DND-41 (cell line): ENCODE measurements at regions not wholly inside any gene's neighbourhood (a gene's known extent, or its start where the extent isn't known, plus 50 kb on each side); places are given as distances from the start of the nearest gene placed in this dataset.

Source experiments
- ATAC-seq: fragments of 200-7000 bp; cut with Tn5 transposase; 3 replicates; pipeline ENCODE4 v1.9.1; 2021; ENCODE audit warnings: low read depth; ENCODE audit not compliant: insufficient read depth
- DNase-seq: peaks from one replicate; pipeline ENCODE4 v3.0.0-alpha.2; 2020
- H2AFZ ChIP-seq: 2 replicates; pipeline ENCODE4 v1.6.0; 2012; ENCODE audit warnings: low read depth, low read length
- H3K27ac ChIP-seq: 2 replicates; pipeline ENCODE4 v1.5.1; 2012; ENCODE audit warnings: low read length, inconsistent platforms
- H3K27me3 ChIP-seq: fragments of 200-600 bp; sonication (generic); 2 replicates; pipeline ENCODE4 v1.6.0; 2012; ENCODE audit warnings: low read length, mild to moderate bottlenecking, inconsistent platforms; ENCODE audit not compliant: insufficient read depth, poor library complexity
- H3K36me3 ChIP-seq: 2 replicates; pipeline ENCODE4 v1.5.1; 2012; ENCODE audit warnings: low read length, inconsistent platforms; ENCODE audit not compliant: insufficient read depth
- H3K4me1 ChIP-seq: 2 replicates; pipeline ENCODE4 v1.5.1; 2012; ENCODE audit warnings: mild to moderate bottlenecking, low read length; ENCODE audit not compliant: insufficient read depth
- H3K4me2 ChIP-seq: 2 replicates; pipeline ENCODE4 v1.6.0; 2012; ENCODE audit warnings: mild to moderate bottlenecking, moderate library complexity, low read length, inconsistent platforms; ENCODE audit not compliant: insufficient read depth
- H3K4me3 ChIP-seq, 2 experiments: fragments of 200-600 bp in 1 of 2; shearing (Covaris generic) in 1 of 2; 2 replicates each; pipeline ENCODE4 v1.5.1; 2012 to 2016; ENCODE audit warnings: inconsistent platforms in 2 of 2, low read length in 2 of 2, mild to moderate bottlenecking in 2 of 2, low read depth in 1 of 2, moderate library complexity in 1 of 2
- H3K79me2 ChIP-seq: 2 replicates; pipeline ENCODE4 v1.6.0; 2012; ENCODE audit warnings: low read length, inconsistent platforms; ENCODE audit not compliant: insufficient read depth
- H3K9ac ChIP-seq: 2 replicates; pipeline ENCODE4 v1.6.0; 2012; ENCODE audit warnings: low read depth, mild to moderate bottlenecking, inconsistent platforms, low read length, moderate library complexity
- H3K9me3 ChIP-seq: 2 replicates; pipeline ENCODE4 v1.5.1; 2012; ENCODE audit warnings: low read length, moderate library complexity, mild to moderate bottlenecking, inconsistent platforms; ENCODE audit not compliant: insufficient read depth, severe bottlenecking
- H4K20me1 ChIP-seq: 2 replicates; pipeline ENCODE4 v1.6.0; 2012; ENCODE audit warnings: low read length; ENCODE audit not compliant: insufficient read depth
- EZH2 ChIP-seq: IDR thresholded peaks from 3 replicates; pipeline ENCODE4 v1.6.1; 2012; ENCODE audit warnings: borderline replicate concordance, low read depth, mild to moderate bottlenecking, moderate library complexity, low read length, inconsistent platforms; ENCODE audit not compliant: severe bottlenecking
- TF ChIP-seq, protein P1 (sequence below): IDR thresholded peaks from 2 replicates; pipeline ENCODE4 v1.5.1; 2012; ENCODE audit warnings: borderline replicate concordance, low read length, moderate library complexity, mild to moderate bottlenecking; ENCODE audit not compliant: poor library complexity, severe bottlenecking; ENCODE audit errors: extremely low read depth

DNA sequence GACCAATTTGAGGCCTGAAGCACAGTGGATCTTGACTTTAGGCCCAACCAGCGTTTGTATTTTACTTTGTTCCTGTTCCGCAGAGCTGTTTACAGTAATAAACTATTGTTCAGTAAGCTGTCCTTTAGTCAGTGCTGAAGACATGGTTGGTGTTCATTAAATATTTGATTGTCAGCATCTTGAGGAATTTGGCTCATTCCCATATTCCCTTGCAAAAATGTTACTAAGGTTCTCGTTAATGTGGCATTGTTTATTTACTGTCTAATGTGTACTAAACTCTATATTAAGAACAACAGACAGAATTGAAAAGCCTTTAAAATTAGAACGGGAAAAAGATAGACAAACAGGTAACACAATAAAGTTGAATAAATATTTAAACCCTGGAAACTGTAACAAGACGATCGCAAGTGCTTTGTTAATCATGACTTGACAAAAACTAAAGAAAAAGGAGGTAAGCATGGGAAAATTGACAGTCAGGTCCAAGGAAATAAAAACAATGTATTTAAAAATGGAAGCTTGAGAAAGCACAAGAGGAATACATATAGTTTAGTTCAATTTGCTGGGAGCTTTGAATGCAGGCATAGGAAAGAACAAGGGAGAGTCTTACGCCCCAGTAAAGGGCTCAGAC, 1060.8 kb upstream of the CRIM1 start:
- Histone ChIP-seq H2AFZ (no peak overlapping the region), H3K36me3 (no peaks in the 10 kb centered on the region), H3K27me3 (no peaks in the 10 kb centered on the region), H4K20me1 (no peaks in the 10 kb centered on the region), H3K9ac (no peak overlapping the region), H3K27ac (no peak overlapping the region), H3K79me2 (no peaks in the 10 kb centered on the region), H3K4me3 (no peak overlapping the region), H3K9me3 (no peaks in the 10 kb centered on the region), H3K4me2 (no peak overlapping the region), H3K4me1 (no peaks in the 10 kb centered on the region)
- TF ChIP-seq, protein P1, sequence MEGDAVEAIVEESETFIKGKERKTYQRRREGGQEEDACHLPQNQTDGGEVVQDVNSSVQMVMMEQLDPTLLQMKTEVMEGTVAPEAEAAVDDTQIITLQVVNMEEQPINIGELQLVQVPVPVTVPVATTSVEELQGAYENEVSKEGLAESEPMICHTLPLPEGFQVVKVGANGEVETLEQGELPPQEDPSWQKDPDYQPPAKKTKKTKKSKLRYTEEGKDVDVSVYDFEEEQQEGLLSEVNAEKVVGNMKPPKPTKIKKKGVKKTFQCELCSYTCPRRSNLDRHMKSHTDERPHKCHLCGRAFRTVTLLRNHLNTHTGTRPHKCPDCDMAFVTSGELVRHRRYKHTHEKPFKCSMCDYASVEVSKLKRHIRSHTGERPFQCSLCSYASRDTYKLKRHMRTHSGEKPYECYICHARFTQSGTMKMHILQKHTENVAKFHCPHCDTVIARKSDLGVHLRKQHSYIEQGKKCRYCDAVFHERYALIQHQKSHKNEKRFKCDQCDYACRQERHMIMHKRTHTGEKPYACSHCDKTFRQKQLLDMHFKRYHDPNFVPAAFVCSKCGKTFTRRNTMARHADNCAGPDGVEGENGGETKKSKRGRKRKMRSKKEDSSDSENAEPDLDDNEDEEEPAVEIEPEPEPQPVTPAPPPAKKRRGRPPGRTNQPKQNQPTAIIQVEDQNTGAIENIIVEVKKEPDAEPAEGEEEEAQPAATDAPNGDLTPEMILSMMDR: no peak
- TF ChIP-seq EZH2: no peak
- no peak for ATAC-seq
- no peak for DNase-seq

DNA sequence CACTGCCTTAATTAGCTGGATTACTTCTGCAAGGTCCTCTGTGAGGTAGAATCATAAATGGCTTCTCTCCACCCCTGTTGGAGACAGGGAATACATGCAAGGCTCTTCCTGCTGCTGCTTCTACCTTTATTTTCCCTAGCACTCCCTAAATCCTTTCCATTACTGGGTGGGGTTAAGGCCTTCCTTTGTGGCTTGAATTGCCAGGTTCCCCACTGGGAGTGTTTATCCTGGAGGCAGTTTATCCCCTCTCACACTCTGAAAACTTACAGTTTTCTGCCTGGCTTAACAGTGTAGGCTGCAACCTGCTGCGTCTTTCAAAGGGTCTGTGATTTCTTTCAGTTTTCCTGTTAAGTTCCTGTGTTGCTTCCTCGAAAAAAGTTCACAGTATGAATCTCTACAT, 1062.3 kb upstream of the CRIM1 start:
- H3K36me3 ChIP-seq: no peaks in the 10 kb centered on the region
- H3K27me3 ChIP-seq: no peaks in the 10 kb centered on the region
- no peaks in the 10 kb centered on the region for H4K20me1 ChIP-seq
- DNase-seq (no peak), ATAC-seq (no peak)
- no peak overlapping the region for H3K9ac ChIP-seq
- no peaks in the 10 kb centered on the region for H3K9me3 ChIP-seq
- no peak overlapping the region for H3K4me3 ChIP-seq
- no peak overlapping the region for H3K27ac ChIP-seq
- H3K4me2 ChIP-seq: no peak overlapping the region
- no peaks in the 10 kb centered on the region for H3K79me2 ChIP-seq
- TF ChIP-seq, protein P1: no peak
- TF ChIP-seq EZH2: no peak
- no peaks in the 10 kb centered on the region for H3K4me1 ChIP-seq
- H2AFZ ChIP-seq: no peak overlapping the region

- H3K27ac ChIP-seq: no peak overlapping the region
- DNase-seq: no peak
- no peaks in the 10 kb centered on the region for H3K36me3 ChIP-seq
- no peaks in the 10 kb centered on the region for H3K9me3 ChIP-seq
- H2AFZ ChIP-seq: no peak overlapping the region
- no peaks in the 10 kb centered on the region for H3K4me1 ChIP-seq
- H3K79me2 ChIP-seq: no peaks in the 10 kb centered on the region
- H3K9ac ChIP-seq: no peak overlapping the region
- ATAC-seq: no peak
- H3K27me3 ChIP-seq: no peaks in the 10 kb centered on the region
- H3K4me2 ChIP-seq: no peak overlapping the region
- H3K4me3 ChIP-seq: no peak overlapping the region
- H4K20me1 ChIP-seq: no peaks in the 10 kb centered on the region
- TF ChIP-seq, protein P1: no peak
- TF ChIP-seq EZH2: no peak
Observed at GRCh38 chr2:35292199-35292598, 1063.4 kb upstream of the CRIM1 start.

- H3K9ac ChIP-seq: no peak overlapping the region
- no peak overlapping the region for H3K27ac ChIP-seq
- H3K79me2 ChIP-seq: no peaks in the 10 kb centered on the region
- DNase-seq: no peak
- H3K4me1 ChIP-seq: no peaks in the 10 kb centered on the region
- no peaks in the 10 kb centered on the region for H3K36me3 ChIP-seq
- ATAC-seq: no peak
- no peaks in the 10 kb centered on the region for H3K27me3 ChIP-seq
- H4K20me1 ChIP-seq: no peaks in the 10 kb centered on the region
- no peak overlapping the region for H3K4me3 ChIP-seq
- H3K4me2 ChIP-seq: no peak overlapping the region
- no peaks in the 10 kb centered on the region for H3K9me3 ChIP-seq
- no peak overlapping the region for H2AFZ ChIP-seq
- no peak for TF ChIP-seq EZH2
- TF ChIP-seq, protein P1: no peak
Observed at GRCh38 chr2:35281702-35282101, 1073.9 kb upstream of the CRIM1 start.
